DMS114 treated with DMSO at 0.1 percent for 48 hours (cell line): ENCODE measurements at regions not wholly inside any gene's neighbourhood (a gene's known extent, or its start where the extent isn't known, plus 50 kb on each side); places are given as distances from the start of the nearest gene placed in this dataset.

Experiments used
- DNase-seq: peaks from one replicate; lab custom pipeline; 2025; ENCODE audit not compliant: unreplicated experiment; lab: John Stamatoyannopoulos, UW

DNA sequence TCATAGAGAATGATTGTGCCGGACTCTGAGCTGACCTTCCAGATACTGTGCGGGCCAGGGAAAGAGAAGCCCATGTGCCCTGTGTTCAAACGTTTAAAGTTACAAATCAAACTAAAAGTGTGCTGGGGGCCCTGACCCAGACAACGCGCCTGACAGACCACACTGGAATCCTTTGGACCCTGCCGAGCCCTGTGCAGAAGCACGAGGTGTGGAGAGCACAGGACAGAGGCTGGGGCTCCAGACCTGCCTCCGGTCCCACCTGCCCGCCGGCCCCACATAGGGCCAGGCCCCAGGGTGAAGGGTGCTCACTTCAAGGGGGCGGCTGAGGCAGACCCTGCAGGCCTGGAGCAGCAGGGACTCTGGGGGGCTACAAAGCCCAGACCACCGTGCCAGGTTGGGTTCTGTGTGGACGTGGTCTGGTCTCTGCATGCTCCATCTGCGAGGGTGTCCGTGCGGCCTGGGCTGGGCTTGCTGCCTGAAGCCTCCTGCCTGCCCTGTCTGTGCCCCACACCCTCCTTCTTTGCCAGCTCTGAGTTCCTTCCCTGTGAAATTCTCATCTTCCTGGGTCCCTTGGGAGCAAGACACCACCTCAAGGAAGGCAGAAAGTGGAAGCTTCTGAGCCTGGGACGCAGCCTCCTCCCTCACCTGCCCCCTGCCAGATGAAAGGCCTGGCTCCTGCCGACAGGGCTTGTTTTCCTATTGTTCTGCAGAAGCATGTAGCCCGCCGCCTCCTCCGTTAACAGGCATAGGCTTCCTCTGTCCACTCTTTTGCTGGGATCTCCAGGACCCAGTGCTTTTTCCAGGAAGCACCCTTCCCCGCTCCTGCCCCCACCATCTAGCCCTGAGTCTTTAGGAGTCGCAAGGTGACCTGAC lies 186.2 kb downstream of the ERMARD start:
- DNase-seq: no peak

DNA sequence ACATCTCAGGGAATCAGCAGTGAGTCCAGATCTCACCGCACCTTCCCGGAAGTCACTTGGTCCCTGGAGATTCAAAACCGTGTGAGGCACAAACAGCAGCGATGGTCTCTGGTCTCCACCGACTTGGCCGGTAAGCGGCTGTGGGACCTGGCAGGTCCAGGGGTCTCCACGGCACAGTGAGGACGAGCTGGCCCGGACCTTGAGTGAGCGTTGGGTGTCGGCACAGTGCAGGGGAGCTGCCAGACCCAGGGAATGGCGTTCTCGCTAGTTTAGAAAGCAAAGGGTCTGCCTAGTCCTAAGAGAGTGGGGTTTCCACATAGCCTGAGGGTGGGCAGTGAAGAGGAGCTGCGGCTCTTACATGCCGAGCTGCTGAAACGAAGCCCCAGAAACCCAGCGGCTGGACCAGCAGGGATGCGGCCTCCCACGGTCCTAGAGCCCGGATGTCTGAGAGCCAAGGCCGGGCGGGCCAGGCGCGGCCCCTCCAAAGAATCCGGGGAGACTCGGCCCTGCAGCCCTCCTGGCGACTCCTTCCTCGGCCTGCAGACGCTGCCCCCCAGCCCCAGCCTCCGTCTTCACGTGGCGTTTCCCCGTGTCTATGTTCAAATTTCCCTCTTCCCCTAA lies 185.0 kb downstream of the ERMARD start:
- no peak for DNase-seq

DNA sequence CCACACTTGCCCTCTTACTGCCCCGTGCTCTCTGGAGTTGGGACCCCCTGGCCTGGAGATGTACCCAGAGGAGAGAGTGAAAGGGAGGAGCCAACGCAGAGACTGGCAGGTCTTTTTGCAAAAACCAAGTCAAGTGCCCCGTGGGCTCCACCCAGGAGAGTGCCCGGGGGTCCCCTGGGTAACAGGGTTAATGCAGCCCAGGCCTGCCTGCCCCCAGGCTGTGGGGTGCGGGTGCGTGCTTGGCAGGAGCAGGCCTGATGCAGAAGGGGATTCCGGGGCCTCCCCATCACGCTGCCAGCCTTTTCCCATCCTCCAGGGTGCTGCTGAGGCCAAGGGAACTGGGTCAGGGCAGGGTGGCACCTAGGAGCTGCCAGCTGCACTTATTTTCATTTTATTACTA lies 184.4 kb downstream of the ERMARD start:
- no peak for DNase-seq

DNA sequence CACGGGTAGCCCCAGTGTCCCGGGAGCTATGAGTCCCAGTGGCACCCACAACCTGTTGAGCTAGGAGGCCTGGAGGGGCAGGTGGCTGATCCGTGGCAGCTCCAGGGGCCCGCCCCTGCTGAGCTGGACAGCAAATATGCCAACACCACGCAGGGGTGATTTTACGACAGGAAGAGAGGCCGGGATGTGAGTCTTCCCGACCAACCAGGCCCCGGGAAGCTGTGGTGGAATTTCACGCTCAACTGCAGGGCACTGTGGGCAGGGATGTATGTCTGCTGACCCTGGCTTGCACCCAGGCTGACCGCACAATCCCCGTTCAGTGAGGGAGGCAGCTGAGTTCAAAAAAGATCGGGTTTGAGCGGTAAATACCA lies 183.9 kb downstream of the ERMARD start:
- DNase-seq: no peak

DNA sequence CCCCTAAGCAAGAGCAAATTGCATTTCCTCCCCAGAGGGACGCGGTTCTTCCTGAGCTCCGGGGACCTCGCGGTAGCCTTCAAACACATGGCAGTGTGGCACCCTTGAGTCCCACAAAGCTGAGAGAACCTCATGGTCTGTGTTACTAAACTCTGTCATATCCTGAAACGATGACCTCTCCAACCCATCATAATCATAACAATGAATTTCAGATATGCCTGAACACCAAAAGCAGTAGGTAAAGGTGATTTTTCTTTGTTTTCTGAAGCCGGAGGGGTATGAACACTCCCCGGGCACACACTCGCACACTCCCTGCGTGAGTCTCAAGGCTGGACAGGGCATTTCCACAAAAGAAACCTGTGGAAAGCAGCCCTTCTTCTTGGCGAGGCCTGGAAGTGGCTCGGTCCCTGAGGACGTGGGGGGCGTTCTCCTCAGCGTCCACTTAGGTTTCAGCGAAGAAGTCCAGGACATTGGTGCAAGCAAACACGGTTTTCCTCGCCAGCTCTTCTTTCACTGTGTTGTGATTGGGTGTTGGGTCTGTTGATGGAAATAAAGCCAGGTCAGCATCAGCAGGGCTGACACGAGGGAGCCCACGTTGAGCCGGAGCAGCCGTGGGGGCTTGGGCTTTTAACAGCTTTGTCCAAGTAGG lies 183.4 kb downstream of the ERMARD start:
- DNase-seq: no peak

DNA sequence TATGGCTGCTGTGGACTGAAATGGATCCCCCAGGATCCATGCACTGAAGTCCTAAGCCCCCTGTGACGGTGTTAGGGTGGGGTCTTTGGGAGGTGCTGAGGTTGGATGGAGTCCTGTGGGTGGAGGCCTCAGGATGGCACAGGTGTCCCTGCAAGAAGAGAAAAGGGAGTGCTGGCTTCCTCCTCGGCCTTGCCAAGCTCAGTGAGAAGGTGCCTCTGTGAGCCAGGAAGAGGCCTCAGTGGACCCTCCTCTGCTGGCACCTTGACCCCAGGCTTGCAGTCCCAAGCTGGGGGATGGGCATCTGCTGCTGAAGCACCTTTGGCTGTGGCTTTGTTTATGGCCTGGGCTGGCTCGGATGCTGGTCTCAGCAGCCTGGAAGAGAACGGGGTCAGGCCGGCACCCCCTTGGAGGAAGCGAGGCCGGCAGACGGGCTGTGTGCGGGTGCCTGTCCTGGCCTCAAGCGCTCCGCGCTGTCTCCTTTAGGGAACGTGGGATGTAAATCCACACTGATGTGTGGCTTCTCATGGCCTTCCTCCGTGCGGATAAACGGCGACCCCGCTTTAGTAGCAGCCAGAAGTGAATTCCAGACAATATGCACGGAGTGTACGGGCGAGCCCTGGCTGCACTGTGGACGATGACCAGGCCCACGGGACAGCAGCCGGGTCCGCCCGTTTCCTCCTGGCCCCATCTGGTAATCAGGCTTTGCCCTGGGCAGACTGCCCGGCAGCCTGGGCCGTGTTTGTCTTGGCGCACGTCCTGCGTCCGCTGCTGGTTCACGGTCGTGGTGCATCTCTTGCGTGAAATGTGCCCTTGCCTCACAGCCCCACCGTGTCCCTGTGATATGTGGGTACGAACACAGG lies 182.6 kb downstream of the ERMARD start:
- DNase-seq: no peak

DNA sequence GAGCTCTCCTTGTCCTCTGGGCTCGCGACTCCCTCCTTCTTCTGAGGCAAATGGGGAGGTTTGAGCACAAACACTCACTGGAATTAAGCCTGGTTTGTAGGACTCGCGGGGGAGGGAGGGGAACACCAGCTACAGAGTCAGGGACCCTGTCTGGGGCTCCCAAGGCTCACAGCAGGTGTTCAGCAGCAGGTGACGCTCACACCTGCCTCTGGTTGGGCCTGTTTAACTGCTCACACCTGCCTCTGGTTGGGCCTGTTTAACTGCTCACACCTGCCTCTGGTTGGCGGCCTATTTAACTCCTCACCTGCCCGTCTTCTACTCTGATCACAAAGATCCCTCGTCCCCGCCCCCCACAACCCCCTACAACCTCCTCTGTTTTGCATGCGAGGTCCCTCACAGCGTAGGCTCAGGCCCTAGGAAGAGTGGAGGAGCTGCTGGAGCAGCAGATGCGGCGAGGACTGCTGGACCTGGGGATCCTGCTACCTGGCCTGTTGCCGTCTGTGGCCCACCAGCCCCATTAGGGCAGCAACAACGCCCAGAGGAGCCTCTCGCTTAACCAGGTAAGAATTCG lies 181.9 kb downstream of the ERMARD start:
- DNase-seq: no peak

DNA sequence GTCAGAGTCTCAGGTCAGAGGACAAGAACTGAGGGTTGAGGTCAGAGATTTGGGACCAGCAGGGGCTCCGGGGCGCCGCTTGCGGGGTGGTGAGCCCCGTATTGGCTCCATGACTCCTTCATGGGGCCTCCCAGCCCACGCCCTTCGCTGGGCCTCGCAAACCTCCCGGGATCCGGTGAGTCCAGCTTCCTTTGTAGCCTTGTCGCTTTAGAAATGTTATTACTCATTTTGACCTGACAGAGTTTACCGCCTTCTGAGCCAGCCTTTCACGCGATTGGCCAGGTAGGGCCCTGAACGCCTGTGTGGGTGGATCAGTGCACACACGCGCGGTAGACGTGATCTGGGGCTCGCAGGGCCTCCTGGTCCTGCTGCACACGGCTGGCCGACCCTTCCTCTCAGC lies 181.1 kb downstream of the ERMARD start:
- DNase-seq: no peak

DNA sequence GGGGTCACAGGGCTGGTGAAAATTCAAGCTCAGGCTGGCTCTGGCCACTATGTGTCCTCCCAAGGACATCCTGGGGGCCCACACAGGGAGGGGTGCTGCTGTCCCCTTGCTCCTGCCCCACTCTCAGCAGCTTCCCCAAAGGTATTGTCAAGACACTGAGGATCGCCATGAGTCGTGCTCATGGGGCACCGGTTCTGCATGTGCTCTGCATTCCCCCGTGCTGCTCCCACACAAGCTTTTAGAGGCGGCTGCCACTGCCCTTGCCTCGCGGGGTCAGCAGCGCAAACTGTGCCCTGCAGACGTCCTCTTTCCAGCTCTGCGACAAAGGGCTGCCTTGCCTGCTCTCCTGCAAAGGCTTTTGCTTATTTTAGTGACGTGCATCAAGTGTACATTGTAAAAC lies 179.8 kb downstream of the ERMARD start:
- DNase-seq: no peak

DNA sequence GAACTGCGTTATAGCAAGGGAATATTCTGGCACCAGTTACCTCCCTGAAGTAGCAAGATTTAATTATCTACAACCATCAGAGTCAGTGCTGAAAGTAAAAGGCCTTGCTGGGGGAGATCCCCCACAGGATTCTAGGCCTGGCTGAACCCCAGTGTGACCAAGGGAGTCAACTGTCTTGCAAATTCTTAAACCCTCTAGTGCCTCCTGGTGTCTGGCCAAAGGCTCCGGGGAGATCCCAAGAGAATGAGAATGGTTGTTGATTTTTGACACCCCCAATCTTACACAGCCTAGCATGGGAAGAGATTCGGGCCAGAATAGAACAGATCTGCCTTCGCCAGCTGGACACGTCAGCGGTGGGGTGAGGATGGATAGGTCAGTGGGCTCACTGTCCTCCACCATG lies 179.4 kb downstream of the ERMARD start:
- no peak for DNase-seq

DNA sequence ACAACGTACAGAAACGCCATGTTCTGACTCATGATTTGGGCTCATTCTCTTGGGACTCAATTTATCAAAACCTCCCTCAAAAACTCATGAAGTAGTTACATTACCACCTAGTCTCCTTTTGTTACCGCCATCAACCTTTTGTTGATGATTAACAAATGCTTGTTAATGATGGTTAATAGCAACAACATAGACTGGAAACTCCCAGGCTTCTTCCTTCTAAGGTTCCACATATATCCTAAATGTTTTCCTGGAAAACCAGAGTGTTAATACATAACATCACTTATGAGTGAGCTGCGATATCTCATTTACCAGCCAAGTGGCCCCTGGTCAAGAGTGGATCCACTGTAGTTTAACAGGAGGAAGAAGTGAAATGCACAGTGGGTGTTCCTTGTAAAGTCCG lies 176.3 kb downstream of the ERMARD start:
- no peak for DNase-seq

DNA sequence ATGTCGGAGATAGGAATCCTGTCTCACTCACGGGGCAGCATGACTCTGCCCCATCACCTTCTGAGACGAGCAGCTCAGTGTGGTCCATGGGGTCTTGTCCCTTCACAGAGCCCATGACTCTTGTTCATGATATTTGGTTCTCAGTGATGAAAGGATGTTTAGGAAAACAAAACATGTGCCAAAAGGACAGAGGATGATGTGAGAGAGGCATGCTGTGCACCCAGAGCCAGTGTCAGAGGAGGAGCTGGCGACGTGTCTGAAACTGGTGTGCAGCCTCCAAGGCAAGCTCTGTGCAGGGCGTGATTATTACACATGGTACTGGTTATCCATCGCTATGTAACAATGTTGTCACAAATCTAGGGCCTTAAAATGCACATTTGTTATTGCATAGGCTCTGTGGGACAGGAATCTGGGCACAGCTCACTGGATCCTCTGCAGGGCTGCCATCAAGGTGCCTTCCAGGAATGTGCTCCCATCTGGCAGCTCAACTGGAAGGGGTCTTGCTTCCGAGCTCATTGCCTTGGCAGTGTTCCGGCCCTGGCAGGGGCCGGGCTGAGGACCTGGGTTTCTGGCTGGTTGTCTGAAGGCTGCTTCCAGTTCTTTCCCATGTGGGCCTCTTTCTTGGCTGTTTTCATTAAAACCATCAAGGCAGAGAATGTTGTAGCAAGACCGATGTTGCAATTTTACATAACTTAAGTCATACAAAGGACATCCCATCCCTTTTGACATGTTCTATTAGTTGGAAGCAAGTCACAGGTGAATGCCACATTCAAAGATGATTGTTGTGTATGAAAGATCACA lies 175.4 kb downstream of the ERMARD start:
- no peak for DNase-seq

DNA sequence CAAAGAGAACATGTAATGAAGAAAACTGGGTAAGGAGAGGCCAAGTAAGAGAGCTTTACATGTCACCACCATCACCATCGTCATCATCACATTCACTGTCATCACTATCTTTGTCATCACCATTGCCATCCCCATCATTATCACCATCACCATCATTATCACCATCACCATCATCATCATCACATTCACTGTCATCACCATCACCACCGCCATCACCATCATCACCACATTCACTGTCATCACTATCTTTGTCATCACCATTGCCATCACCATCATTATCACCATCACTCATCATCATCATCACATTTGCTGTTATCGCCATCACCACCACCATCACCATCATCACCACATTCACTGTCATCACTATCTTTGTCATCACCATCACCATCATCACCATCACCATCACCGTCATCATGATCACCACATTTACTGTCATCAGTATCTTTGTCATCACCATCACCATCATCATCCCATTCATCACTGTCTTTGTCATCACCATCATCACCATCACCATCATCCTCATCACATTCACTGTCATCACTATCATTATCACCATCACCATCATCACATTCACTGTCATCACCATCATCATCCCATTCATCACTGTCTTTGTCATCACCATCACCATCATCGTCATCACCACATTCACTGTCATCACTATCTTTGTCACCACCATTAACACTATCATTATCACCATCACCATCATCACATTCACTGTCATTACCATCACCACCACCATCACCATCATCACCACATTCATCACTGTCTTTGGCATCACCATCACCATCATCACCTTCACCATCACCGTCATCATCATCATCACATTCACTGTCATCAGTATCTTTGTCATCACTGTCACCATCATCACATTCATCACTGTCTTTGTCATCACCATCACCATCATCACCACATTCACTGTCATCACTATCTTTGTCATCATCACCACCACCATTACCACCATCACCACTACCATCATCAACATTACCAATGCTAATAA lies 172.3 kb downstream of the ERMARD start:
- no peak for DNase-seq

DNA sequence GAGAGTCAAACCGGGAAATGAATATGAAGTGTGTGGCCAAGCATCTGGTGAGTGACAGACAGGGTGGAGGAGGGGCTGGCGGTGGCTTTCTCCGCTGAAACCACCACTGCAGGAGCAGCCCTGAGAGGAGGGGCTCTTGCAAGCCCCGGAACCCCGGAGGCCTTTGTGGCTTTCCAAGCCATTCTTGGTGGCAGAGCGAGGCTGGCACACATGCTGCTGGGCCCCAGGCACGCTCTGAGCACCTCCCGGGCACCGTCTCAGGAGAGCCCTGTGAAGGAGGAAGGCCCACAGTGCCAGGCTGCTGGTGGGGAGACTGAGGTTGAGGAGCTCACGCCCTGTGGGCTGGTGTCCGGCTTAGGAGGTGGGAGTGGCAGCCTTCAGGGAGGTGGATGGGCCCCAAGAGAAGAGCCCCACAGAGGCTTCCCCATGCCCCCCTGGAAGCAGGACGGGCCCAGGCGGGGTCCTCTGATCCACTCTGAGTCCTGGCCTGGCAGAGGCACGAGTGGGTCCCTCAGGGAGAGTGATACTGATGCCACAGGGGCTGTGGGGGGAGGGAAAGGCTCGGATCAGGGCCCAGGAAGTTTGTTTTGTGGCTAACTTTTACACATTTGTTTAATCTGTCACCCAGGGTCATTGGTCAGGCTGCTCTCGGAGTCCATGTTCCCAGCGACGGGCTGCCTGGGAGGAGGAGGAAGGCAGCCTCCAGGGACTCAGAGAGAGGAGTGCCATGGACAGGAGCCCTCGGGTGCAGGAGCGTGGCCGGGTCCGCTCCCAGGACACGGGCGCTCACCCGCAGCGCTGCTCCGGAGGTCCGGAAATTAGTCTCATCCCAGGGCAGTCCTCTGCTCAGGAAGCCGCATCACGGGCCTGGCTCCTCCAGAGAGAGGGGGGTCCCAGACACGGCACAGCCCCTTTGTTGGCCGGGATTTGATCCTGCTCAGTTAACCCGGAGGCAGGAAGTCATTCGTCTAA lies 170.7 kb downstream of the ERMARD start:
- no peak for DNase-seq

DNA sequence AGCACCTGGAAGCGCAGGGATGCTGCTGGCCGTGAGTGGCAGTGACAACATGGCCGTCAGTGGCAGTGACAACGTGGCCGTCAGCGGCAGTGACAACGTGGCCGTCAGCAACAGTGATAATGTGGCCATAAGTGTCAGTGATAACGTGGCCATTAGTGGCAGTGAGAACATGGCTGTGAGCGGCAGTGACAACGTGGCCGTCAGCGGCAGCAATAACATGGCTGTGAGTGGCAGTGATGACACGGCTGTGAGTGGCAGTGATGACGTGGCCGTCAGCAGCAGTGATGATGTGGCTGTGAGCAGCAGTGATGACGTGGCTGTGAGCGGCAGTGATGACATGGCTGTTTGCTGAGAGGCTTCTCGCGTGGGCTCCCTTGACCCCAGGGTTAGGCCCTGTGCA lies 169.8 kb downstream of the ERMARD start:
- no peak for DNase-seq

DNA sequence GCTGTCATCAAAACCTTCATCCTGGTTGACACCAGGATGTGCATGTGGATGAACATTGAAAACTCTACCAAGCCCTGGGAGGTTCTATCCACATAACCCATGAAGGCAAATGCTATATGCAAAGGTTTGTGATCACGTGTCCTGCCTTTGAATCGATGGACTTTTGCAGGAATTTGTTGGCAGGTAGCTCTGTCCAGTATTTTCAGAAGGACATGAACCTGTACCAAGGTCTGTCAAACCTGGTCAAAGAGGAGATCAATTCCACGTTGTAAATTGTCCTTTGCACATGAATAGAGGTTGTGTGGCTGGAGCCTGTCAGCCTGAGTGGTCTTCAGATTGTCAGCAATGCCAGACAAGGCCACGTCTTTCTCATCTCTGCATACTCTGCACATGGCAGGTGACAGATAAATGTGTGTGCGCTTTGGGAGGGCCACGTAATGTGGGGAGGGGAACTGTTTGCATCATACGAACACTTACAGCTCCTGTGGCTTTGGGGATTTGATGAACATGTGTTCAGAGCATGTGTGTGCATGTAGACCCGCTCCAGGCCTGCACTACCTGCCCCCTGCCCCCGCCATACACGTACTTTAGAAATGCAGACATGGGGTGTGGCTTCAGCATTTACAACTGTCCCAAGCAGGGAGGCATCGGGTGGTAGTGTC lies 169.1 kb downstream of the ERMARD start:
- DNase-seq: no peak

DNA sequence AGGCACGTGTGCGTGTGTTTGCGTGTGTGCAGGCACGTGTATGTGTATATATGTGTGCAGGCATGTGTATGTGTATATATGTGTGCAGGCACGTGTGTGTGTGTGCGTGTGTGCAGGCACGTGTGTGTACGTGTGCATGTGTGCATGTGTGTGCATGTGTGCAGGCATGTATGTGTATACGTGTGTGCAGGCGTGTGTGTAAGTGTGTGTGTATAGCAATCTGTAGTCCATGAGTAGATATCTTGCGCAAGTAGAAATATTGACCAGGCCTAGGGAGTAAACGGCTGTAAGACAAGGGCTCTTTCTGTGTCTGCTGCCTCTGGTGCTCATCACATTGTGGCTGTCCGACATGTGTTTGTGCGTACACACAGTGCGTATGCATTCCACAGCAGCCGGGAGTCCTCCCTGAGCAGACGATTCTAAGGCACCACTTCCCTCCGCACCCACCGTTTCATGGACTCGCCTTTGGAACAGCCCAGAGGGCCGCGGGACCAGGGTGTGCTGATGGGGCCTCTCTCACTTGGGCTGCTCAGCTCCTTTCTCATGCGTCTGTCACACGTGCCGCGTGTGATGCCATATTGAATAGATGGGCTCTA lies 167.6 kb downstream of the ERMARD start:
- no peak for DNase-seq
